ENCODE measurements at regions not wholly inside any gene's neighbourhood (a gene's known extent, or its start where the extent isn't known, plus 50 kb on each side); places are given as distances from the start of the nearest gene placed in this dataset.

DNA sequence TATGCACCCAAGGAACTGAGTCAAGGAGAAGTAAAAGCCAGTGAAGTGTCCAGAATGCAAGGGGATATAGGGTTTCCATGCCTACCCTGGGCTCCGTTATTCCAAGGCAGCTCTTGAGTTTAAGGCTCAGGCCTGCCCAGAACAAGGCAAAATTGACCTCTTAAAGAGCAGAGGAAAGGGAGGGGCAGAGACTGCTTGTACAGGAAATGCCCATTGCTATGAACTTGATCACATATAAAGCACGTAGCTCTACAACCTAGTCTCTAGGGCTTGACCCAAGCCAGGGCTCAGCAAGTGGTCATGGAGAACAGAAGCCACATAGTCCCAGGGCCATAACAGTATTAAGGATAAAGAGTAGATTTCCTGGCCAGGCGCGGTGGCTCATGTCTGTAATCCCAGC, 58.2 kb upstream of the MSN start:
- no peaks in the 10 kb centered on the region for H4K20me1 ChIP-seq (ENCODE audit: insufficient read depth)
- POLR2A ChIA-PET: no interaction called here
- H3K79me2 ChIP-seq (ENCODE audit: insufficient read depth): no peaks in the 10 kb centered on the region
- no peak overlapping the region for H3K4me3 ChIP-seq (ENCODE audit: low read depth in 2 of 2, low read length in 1 of 2)
- no peaks in the 10 kb centered on the region for H3K4me1 ChIP-seq (ENCODE audit: control insufficient read depth in 1 of 2, insufficient read depth in 2 of 2, low read depth in 1 of 2, low read length in 1 of 2)
- no peaks in the 10 kb centered on the region for H3K27me3 ChIP-seq (ENCODE audit: insufficient read depth)
- H3K27ac ChIP-seq (ENCODE audit: low read depth in 2 of 2, low read length in 1 of 2): no peak overlapping the region
- 54% methylated on average over 4 of the region's 4 CpGs for WGBS (ENCODE audit: low lambda C conversion rate)
- no peak overlapping the region for H3K4me2 ChIP-seq
- H3K36me3 ChIP-seq (replicated peaks in 1 of 2; ENCODE audit: control insufficient read depth in 1 of 2, insufficient read depth in 2 of 2, low read length in 1 of 2): no peaks in the 10 kb centered on the region
- no peaks in the 10 kb centered on the region for H3K9me2 ChIP-seq
- DNase-seq: no peak
- H2AFZ ChIP-seq (ENCODE audit: low read depth): no peak overlapping the region
- H3F3A ChIP-seq (replicated peaks; ENCODE audit: insufficient read depth): peaks cover 6% of the 10 kb centered on the region
- no peak overlapping the region for H3K9ac ChIP-seq
- CTCF ChIA-PET: no interaction called here
- no peaks in the 10 kb centered on the region for H3K9me3 ChIP-seq
- TF ChIP-seq SIN3A (IDR thresholded peaks at IDR 0.05; ENCODE audit: borderline replicate concordance, low read depth, low read length) (no peak), JUND (IDR thresholded peaks at IDR 0.05) (no peak), MEF2A (IDR thresholded peaks at IDR 0.05; ENCODE audit: borderline replicate concordance, low read depth) (no peak), FOXM1 (IDR thresholded peaks at IDR 0.05; ENCODE audit: low read depth) (no peak), REST (IDR thresholded peaks at IDR 0.05; ENCODE audit: low read depth, low read length) (no peak), FOXJ3 (CRISPR knock-in tag; IDR thresholded peaks at IDR 0.05) (no peak), EP300 (IDR thresholded peaks at IDR 0.05; ENCODE audit: borderline replicate concordance in 1 of 2, low read depth in 1 of 2, low read length in 1 of 2) (no peak), RAD21 (IDR thresholded peaks at IDR 0.05; ENCODE audit: low read length) (no peak), GATA2 (CRISPR knock-in tag; IDR thresholded peaks at IDR 0.05) (no peak), TCF12 (IDR thresholded peaks at IDR 0.05) (no peak), CHD2 (IDR thresholded peaks at IDR 0.05; ENCODE audit: low read length, partially characterized antibody) (no peak), RFX5 (IDR thresholded peaks at IDR 0.05; ENCODE audit: low read length) (no peak), SMC3 (IDR thresholded peaks at IDR 0.05; ENCODE audit: low read depth, low read length) (no peak), TEAD4 (IDR thresholded peaks at IDR 0.05; ENCODE audit: borderline replicate concordance, insufficient read depth) (no peak), ZBTB33 (IDR thresholded peaks at IDR 0.05; ENCODE audit: borderline replicate concordance, low read depth) (no peak)
- TF ChIP-seq, protein P1, sequence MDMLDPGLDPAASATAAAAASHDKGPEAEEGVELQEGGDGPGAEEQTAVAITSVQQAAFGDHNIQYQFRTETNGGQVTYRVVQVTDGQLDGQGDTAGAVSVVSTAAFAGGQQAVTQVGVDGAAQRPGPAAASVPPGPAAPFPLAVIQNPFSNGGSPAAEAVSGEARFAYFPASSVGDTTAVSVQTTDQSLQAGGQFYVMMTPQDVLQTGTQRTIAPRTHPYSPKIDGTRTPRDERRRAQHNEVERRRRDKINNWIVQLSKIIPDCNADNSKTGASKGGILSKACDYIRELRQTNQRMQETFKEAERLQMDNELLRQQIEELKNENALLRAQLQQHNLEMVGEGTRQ (IDR thresholded peaks at IDR 0.05; ENCODE audit: borderline replicate concordance, low read depth, low read length): no peak
- TF ChIP-seq, protein P2, sequence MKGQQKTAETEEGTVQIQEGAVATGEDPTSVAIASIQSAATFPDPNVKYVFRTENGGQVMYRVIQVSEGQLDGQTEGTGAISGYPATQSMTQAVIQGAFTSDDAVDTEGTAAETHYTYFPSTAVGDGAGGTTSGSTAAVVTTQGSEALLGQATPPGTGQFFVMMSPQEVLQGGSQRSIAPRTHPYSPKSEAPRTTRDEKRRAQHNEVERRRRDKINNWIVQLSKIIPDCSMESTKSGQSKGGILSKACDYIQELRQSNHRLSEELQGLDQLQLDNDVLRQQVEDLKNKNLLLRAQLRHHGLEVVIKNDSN (IDR thresholded peaks at IDR 0.05; ENCODE audit: borderline replicate concordance, low read depth): no peak
- TF ChIP-seq, protein P3, sequence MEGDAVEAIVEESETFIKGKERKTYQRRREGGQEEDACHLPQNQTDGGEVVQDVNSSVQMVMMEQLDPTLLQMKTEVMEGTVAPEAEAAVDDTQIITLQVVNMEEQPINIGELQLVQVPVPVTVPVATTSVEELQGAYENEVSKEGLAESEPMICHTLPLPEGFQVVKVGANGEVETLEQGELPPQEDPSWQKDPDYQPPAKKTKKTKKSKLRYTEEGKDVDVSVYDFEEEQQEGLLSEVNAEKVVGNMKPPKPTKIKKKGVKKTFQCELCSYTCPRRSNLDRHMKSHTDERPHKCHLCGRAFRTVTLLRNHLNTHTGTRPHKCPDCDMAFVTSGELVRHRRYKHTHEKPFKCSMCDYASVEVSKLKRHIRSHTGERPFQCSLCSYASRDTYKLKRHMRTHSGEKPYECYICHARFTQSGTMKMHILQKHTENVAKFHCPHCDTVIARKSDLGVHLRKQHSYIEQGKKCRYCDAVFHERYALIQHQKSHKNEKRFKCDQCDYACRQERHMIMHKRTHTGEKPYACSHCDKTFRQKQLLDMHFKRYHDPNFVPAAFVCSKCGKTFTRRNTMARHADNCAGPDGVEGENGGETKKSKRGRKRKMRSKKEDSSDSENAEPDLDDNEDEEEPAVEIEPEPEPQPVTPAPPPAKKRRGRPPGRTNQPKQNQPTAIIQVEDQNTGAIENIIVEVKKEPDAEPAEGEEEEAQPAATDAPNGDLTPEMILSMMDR (IDR thresholded peaks at IDR 0.05): no peak
